ENCODE measurements at regions not wholly inside any gene's neighbourhood (a gene's known extent, or its start where the extent isn't known, plus 50 kb on each side); places are given as distances from the start of the nearest gene placed in this dataset.

GRCh38 chr20:23295934-23296333 is 54.7 kb upstream of the NXT1 start:
- TF ChIP-seq CTCF (conservative IDR thresholded peaks at IDR 0.05 in 1 of 2, IDR thresholded peaks at IDR 0.05 in 1 of 2; ENCODE audit: extremely low read depth in 1 of 2, insufficient read depth in 1 of 2, low read depth in 1 of 2, low read length in 2 of 2), result no peak
- no peak for TF ChIP-seq EZH2 (IDR thresholded peaks at IDR 0.05; ENCODE audit: borderline replicate concordance, low read length)

Measured in mammary epithelial cell (primary cell).